HG03175 (cell line): ENCODE measurements at regions not wholly inside any gene's neighbourhood (a gene's known extent, or its start where the extent isn't known, plus 50 kb on each side); places are given as distances from the start of the nearest gene placed in this dataset.
"Not testable (repeated sequence)": the region's sequence is repeated elsewhere in the genome, so short reads cannot be mapped to it uniquely, and the experiment has no call there.

Experiments
- ATAC-seq: cut with Tn5 transposase; IDR thresholded peaks from one replicate; pipeline ENCODE4 v1.9.1; 2021; ENCODE audit warnings: mild to moderate bottlenecking, moderate library complexity; ENCODE audit not compliant: unreplicated experiment

GRCh38 chr5:89694026-89694550 is 715.5 kb downstream of the CETN3 start:
- no peak for ATAC-seq

- ATAC-seq, result no peak
Measured at GRCh38 chr5:89690331-89690730, 719.2 kb downstream of the CETN3 start.

GRCh38 chr5:89686081-89686765 is 723.3 kb downstream of the CETN3 start:
- ATAC-seq, result no peak

GRCh38 chr5:89676634-89677033 is 732.9 kb downstream of the CETN3 start:
- ATAC-seq, result no peak

GRCh38 chr5:89673019-89673418 is 736.5 kb downstream of the CETN3 start:
- no peak for ATAC-seq

- no peak for ATAC-seq
Measured at GRCh38 chr5:89668821-89669220, 740.7 kb downstream of the CETN3 start.

- no peak for ATAC-seq
Measured at GRCh38 chr5:89662499-89662898, 747.1 kb downstream of the CETN3 start.

- no peak for ATAC-seq
Measured at GRCh38 chr5:89638871-89639270, 755.9 kb upstream of the MEF2C start.

- not testable (repeated sequence) for ATAC-seq
Measured at GRCh38 chr5:89634176-89634575, 751.2 kb upstream of the MEF2C start.

- ATAC-seq, result not testable (repeated sequence)
Measured at GRCh38 chr5:89630064-89630463, 747.1 kb upstream of the MEF2C start.

- ATAC-seq, result no peak
Measured at GRCh38 chr5:89628876-89629635, 746.1 kb upstream of the MEF2C start.

- ATAC-seq, result no peak
Measured at GRCh38 chr5:89615839-89616518, 733.0 kb upstream of the MEF2C start.

- ATAC-seq, result peak; percentile 92
Measured at GRCh38 chr5:89613222-89613956, 730.4 kb upstream of the MEF2C start.

GRCh38 chr5:89606939-89607534 is 724.1 kb upstream of the MEF2C start:
- ATAC-seq, result no peak

- no peak for ATAC-seq
Measured at GRCh38 chr5:89604342-89604741, 721.4 kb upstream of the MEF2C start.

GRCh38 chr5:89601880-89602279 is 718.9 kb upstream of the MEF2C start:
- ATAC-seq, result no peak

GRCh38 chr5:89597878-89598277 is 714.9 kb upstream of the MEF2C start:
- no peak for ATAC-seq

- no peak for ATAC-seq
Measured at GRCh38 chr5:89596821-89597220, 713.8 kb upstream of the MEF2C start.

GRCh38 chr5:89595056-89595455 is 712.1 kb upstream of the MEF2C start:
- no peak for ATAC-seq

- no peak for ATAC-seq
Measured at GRCh38 chr5:89584339-89584956, 701.5 kb upstream of the MEF2C start.
